Ascending aorta (tissue), 2 donors: ENCODE measurements at regions not wholly inside any gene's neighbourhood (a gene's known extent, or its start where the extent isn't known, plus 50 kb on each side); places are given as distances from the start of the nearest gene placed in this dataset.
A peak's percentile ranks its signal among the peaks of the same experiment; 100 is the strongest.

Experiments
- DNase-seq, 2 donors: peaks; one replicate each; pipeline ENCODE4 v3.0.0-alpha.2; 2019; ENCODE audit warnings: low spot score in 2 of 2
- H3K27ac ChIP-seq, 2 donors: fragments of 200-600 bp; sonication (generic); one replicate each; pipeline ENCODE4 v1.5.1; 2016 to 2017; ENCODE audit warnings: mild to moderate bottlenecking in 1 of 2
- H3K27me3 ChIP-seq: fragments of 200-600 bp; sonication (generic); one replicate; pipeline ENCODE4 v1.5.1; 2017
- H3K36me3 ChIP-seq, 2 donors: fragments of 200-600 bp; sonication (generic); one replicate each; pipeline ENCODE4 v1.5.1; 2016
- H3K4me1 ChIP-seq, 2 donors: fragments of 200-600 bp; sonication (generic); one replicate each; pipeline ENCODE4 v1.5.1; 2016 to 2017; ENCODE audit warnings: mild to moderate bottlenecking in 1 of 2
- H3K4me3 ChIP-seq, 2 donors: fragments of 200-600 bp; sonication (generic); one replicate each; pipeline ENCODE4 v1.5.1; 2016 to 2017; ENCODE audit warnings: mild to moderate bottlenecking in 1 of 2
- H3K9me3 ChIP-seq, 2 donors: fragments of 200-600 bp; sonication (generic); one replicate each; pipeline ENCODE4 v1.5.1; 2016
- intact Hi-C: fragments of 100-400 bp; cut with DNase I; formaldehyde crosslinking; loops from one replicate; pipeline ENCODE4 v1.15.1; 2023
- TF ChIP-seq, protein P1 (sequence below), 3 experiments: fragments of 200-600 bp in 2 of 3; fragments of 450-650 bp in 1 of 3; sonication (generic) in 2 of 3; IDR thresholded peaks; one replicate each; pipeline ENCODE4 v1.5.1; 2016 to 2019; ENCODE audit warnings: antibody characterized with exemption in 3 of 3, mild to moderate bottlenecking in 1 of 3, moderate library complexity in 1 of 3

DNA sequence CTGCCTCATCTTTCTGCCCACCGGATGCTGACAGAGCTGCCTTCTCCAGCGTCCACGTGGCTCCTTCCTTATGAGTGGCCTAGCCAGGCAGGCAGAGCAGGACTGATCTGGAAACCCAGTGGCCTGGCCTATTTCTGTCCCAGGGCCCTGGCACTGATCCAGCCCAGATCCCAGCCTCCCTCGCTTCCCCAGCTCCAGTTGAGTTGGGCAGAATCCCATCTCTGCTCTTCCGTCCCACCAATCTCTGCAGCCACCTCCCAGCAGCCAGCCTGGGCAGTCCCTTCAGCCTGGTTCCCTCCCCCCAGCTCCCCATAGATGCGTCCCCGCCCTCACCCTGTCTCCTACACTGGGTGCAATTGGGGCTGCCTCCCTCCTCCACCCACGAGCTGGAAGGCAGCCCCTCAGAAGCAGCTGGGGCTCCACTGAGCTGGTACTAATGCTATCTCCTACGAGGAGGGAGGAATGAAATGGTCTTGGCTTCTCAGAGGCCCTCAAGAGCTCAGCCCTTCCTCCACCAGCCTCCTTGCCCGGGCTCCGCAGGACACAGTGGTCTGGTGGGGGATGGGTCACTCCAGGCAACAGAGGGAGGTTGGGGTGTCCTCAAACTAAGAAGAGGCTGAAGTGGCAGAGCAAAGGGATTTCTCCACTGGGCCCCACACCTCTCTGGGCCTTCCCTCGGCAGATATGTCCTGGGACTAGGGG, 94.2 kb downstream of the PJA1 start:
- DNase-seq, result no peak

GRCh38 chrX:69069876-69070275, 95.4 kb downstream of the PJA1 start:
- no peak overlapping the region for H3K4me3 ChIP-seq
- no peaks in the 10 kb centered on the region for H3K27me3 ChIP-seq
- DNase-seq, result peak in 1 of 2 donors; percentile 27
- H3K27ac ChIP-seq, result no peak overlapping the region
- intact Hi-C loops, result loop anchor here (10.0 kb wide), 1 partner anchor 315 kb away; no protein-coding TSS in a partner anchor
- H3K9me3 ChIP-seq, result no peaks in the 10 kb centered on the region
- TF ChIP-seq, protein P1, sequence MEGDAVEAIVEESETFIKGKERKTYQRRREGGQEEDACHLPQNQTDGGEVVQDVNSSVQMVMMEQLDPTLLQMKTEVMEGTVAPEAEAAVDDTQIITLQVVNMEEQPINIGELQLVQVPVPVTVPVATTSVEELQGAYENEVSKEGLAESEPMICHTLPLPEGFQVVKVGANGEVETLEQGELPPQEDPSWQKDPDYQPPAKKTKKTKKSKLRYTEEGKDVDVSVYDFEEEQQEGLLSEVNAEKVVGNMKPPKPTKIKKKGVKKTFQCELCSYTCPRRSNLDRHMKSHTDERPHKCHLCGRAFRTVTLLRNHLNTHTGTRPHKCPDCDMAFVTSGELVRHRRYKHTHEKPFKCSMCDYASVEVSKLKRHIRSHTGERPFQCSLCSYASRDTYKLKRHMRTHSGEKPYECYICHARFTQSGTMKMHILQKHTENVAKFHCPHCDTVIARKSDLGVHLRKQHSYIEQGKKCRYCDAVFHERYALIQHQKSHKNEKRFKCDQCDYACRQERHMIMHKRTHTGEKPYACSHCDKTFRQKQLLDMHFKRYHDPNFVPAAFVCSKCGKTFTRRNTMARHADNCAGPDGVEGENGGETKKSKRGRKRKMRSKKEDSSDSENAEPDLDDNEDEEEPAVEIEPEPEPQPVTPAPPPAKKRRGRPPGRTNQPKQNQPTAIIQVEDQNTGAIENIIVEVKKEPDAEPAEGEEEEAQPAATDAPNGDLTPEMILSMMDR (IDR thresholded peaks at IDR 0.05), result no peak
- H3K36me3 ChIP-seq, result no peaks in the 10 kb centered on the region
- peaks cover 0 to 2% of the 10 kb centered on the region in 2 donors for H3K4me1 ChIP-seq

More for the DNA sequence above, 94.2 kb downstream of the PJA1 start:
- Histone ChIP-seq H3K9me3 (no peaks in the 10 kb centered on the region), H3K4me1 (peaks cover 0 to 2% of the 10 kb centered on the region in 2 donors), H3K4me3 (no peak overlapping the region), H3K36me3 (no peaks in the 10 kb centered on the region), H3K27me3 (no peaks in the 10 kb centered on the region), H3K27ac (peak overlapping the region in 1 of 2 donors; percentile 18)
- intact Hi-C loops, result no loop called here
- TF ChIP-seq, protein P1 (IDR thresholded peaks at IDR 0.05), result no peak

DNA sequence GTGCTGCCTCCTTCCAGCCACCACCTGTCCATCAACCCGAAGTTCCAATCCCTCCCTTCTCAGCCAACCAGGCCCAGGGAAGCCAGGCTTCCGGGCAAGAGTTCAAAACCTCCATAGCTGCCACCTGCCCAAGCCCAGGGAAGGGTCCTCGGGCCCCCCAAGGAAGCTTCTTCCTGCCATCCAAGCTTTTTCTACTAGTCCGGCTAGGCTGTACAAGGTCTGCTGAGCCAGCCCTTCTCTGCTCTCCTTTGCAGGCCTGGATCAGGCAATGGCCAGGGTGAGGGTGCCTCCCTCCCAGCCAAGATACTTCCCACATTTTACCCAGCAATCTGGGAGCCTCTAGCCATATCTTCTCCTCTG, 96.2 kb downstream of the PJA1 start:
- intact Hi-C loops, result loop anchor here (10.0 kb wide), 1 partner anchor 316 kb away; no protein-coding TSS in a partner anchor
- Histone ChIP-seq H3K9me3 (peaks cover 0 to 5% of the 10 kb centered on the region in 2 donors), H3K27ac (no peak overlapping the region), H3K4me3 (no peak overlapping the region), H3K27me3 (no peaks in the 10 kb centered on the region), H3K4me1 (peaks cover 0 to 2% of the 10 kb centered on the region in 2 donors), H3K36me3 (no peaks in the 10 kb centered on the region)
- peak in 1 of 2 donors; percentile 35 for DNase-seq
- TF ChIP-seq, protein P1 (IDR thresholded peaks at IDR 0.05), result no peak

GRCh38 chrX:69068301-69069085, 96.8 kb downstream of the PJA1 start:
- Histone ChIP-seq H3K9me3 (peaks cover 0 to 6% of the 10 kb centered on the region in 2 donors), H3K27me3 (no peaks in the 10 kb centered on the region), H3K4me1 (peaks cover 0 to 2% of the 10 kb centered on the region in 2 donors), H3K4me3 (no peak overlapping the region), H3K36me3 (no peaks in the 10 kb centered on the region), H3K27ac (no peak overlapping the region)
- DNase-seq, result peak in 1 of 2 donors; percentile 50
- intact Hi-C loops, result loop anchor here (10.0 kb wide), 1 partner anchor 316 kb away; no protein-coding TSS in a partner anchor
- TF ChIP-seq, protein P1 (IDR thresholded peaks at IDR 0.05), result no peak

DNA sequence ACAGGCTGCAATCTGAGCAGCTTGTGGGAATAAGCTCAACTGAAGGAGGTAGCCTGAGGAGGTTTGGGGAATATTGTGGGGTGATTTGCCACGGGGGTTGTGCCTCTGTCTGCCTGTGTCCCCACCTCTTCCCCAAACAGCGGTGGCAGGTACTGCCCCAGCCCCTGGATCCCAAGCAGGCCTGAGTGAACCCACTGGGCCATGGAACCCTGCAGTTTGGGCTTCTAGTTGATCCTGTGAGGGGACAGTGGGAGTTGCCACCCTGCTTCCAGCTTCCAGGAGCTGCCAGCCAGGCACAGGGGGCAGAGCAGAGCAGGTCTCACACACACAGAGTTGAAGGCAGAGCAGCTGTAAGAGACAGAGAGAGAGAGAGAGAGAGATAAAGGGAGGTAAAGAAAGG, 97.4 kb downstream of the PJA1 start:
- Histone ChIP-seq H3K4me3 (no peak overlapping the region), H3K27me3 (no peaks in the 10 kb centered on the region), H3K4me1 (peaks cover 0 to 2% of the 10 kb centered on the region in 2 donors), H3K27ac (no peak overlapping the region), H3K36me3 (no peaks in the 10 kb centered on the region), H3K9me3 (peaks cover 0 to 6% of the 10 kb centered on the region in 2 donors)
- intact Hi-C loops, result loop anchor here (10.0 kb wide), 1 partner anchor 317 kb away; no protein-coding TSS in a partner anchor
- TF ChIP-seq, protein P1 (IDR thresholded peaks at IDR 0.05), result no peak
- peak in 1 of 2 donors; percentile 19 for DNase-seq
